HUES48 (cell line): ENCODE measurements at regions not wholly inside any gene's neighbourhood (a gene's known extent, or its start where the extent isn't known, plus 50 kb on each side); places are given as distances from the start of the nearest gene placed in this dataset.

Experiments used
- H3K27ac ChIP-seq: one replicate; pipeline ENCODE4 v1.7.0; 2013; ENCODE audit warnings: low read depth, low read length, inconsistent platforms
- H3K27me3 ChIP-seq: 2 replicates; pipeline ENCODE4 v1.6.1; 2013; ENCODE audit warnings: mild to moderate bottlenecking, low read length; ENCODE audit not compliant: control insufficient read depth, insufficient read depth
- H3K36me3 ChIP-seq: 2 replicates; pipeline ENCODE4 v1.6.1; 2013; ENCODE audit warnings: low read length; ENCODE audit not compliant: control insufficient read depth, insufficient read depth
- H3K4me1 ChIP-seq: 2 replicates; pipeline ENCODE4 v1.6.1; 2013; ENCODE audit warnings: mild to moderate bottlenecking, low read length; ENCODE audit not compliant: control insufficient read depth, insufficient read depth
- H3K4me3 ChIP-seq: 2 replicates; pipeline ENCODE4 v1.5.1; 2013; ENCODE audit warnings: mild to moderate bottlenecking, low read depth, low read length
- H3K9ac ChIP-seq: 2 replicates; pipeline ENCODE4 v1.6.1; 2013; ENCODE audit warnings: mild to moderate bottlenecking, low read depth, low read length, moderate library complexity
- H3K9me3 ChIP-seq: 2 replicates; pipeline ENCODE4 v1.6.1; 2013; ENCODE audit warnings: low read length; ENCODE audit not compliant: control insufficient read depth, insufficient read depth

- no peak overlapping the region for H3K4me3 ChIP-seq
- H3K9ac ChIP-seq: no peak overlapping the region
- H3K27ac ChIP-seq: no peak overlapping the region
- H3K4me1 ChIP-seq: no peaks in the 10 kb centered on the region
- H3K27me3 ChIP-seq: no peaks in the 10 kb centered on the region
- no peaks in the 10 kb centered on the region for H3K9me3 ChIP-seq
- H3K36me3 ChIP-seq: no peaks in the 10 kb centered on the region
These were observed 620.1 kb downstream of the MED13L start for GRCh38 chr12:115657081-115658013.

- no peak overlapping the region for H3K4me3 ChIP-seq
- no peaks in the 10 kb centered on the region for H3K27me3 ChIP-seq
- no peaks in the 10 kb centered on the region for H3K9me3 ChIP-seq
- H3K4me1 ChIP-seq: no peaks in the 10 kb centered on the region
- H3K9ac ChIP-seq: no peak overlapping the region
- H3K27ac ChIP-seq: no peak overlapping the region
- H3K36me3 ChIP-seq: no peaks in the 10 kb centered on the region
These were observed 627.5 kb downstream of the MED13L start for GRCh38 chr12:115650026-115650425.

GRCh38 chr12:115648463-115648862 lies 629.0 kb downstream of the MED13L start:
- Histone ChIP-seq H3K27ac (no peak overlapping the region), H3K4me3 (no peak overlapping the region), H3K9ac (no peak overlapping the region), H3K4me1 (no peaks in the 10 kb centered on the region), H3K36me3 (no peaks in the 10 kb centered on the region), H3K27me3 (no peaks in the 10 kb centered on the region), H3K9me3 (no peaks in the 10 kb centered on the region)

- Histone ChIP-seq H3K4me1 (no peaks in the 10 kb centered on the region), H3K27ac (no peak overlapping the region), H3K9me3 (no peaks in the 10 kb centered on the region), H3K4me3 (no peak overlapping the region), H3K36me3 (no peaks in the 10 kb centered on the region), H3K27me3 (no peaks in the 10 kb centered on the region), H3K9ac (no peak overlapping the region)
These were observed 631.3 kb downstream of the MED13L start for GRCh38 chr12:115646210-115646609.

- Histone ChIP-seq H3K9me3 (no peaks in the 10 kb centered on the region), H3K4me1 (peaks cover 14% of the 10 kb centered on the region), H3K27me3 (no peaks in the 10 kb centered on the region), H3K27ac (no peak overlapping the region), H3K4me3 (no peak overlapping the region), H3K9ac (no peak overlapping the region), H3K36me3 (no peaks in the 10 kb centered on the region)
These were observed 636.6 kb downstream of the MED13L start for GRCh38 chr12:115640929-115641328.

- H3K9ac ChIP-seq: no peak overlapping the region
- H3K4me3 ChIP-seq: no peak overlapping the region
- H3K4me1 ChIP-seq: peaks cover 14% of the 10 kb centered on the region
- H3K9me3 ChIP-seq: no peaks in the 10 kb centered on the region
- no peaks in the 10 kb centered on the region for H3K27me3 ChIP-seq
- no peaks in the 10 kb centered on the region for H3K36me3 ChIP-seq
- H3K27ac ChIP-seq: no peak overlapping the region
These were observed 637.9 kb downstream of the MED13L start for GRCh38 chr12:115639648-115640012.

GRCh38 chr12:115638733-115639647 lies 638.5 kb downstream of the MED13L start:
- Histone ChIP-seq H3K4me1 (peaks cover 14% of the 10 kb centered on the region), H3K27me3 (no peaks in the 10 kb centered on the region), H3K4me3 (no peak overlapping the region), H3K9ac (no peak overlapping the region), H3K9me3 (no peaks in the 10 kb centered on the region), H3K36me3 (no peaks in the 10 kb centered on the region), H3K27ac (no peak overlapping the region)

- Histone ChIP-seq H3K27ac (no peak overlapping the region), H3K9me3 (no peaks in the 10 kb centered on the region), H3K4me1 (peaks cover 14% of the 10 kb centered on the region), H3K36me3 (no peaks in the 10 kb centered on the region), H3K27me3 (no peaks in the 10 kb centered on the region), H3K4me3 (no peak overlapping the region), H3K9ac (no peak overlapping the region)
These were observed 640.9 kb downstream of the MED13L start for GRCh38 chr12:115636546-115636945.

GRCh38 chr12:115632308-115632707 lies 645.2 kb downstream of the MED13L start:
- no peaks in the 10 kb centered on the region for H3K27me3 ChIP-seq
- H3K36me3 ChIP-seq: no peaks in the 10 kb centered on the region
- no peaks in the 10 kb centered on the region for H3K4me1 ChIP-seq
- H3K27ac ChIP-seq: no peak overlapping the region
- H3K4me3 ChIP-seq: no peak overlapping the region
- H3K9ac ChIP-seq: no peak overlapping the region
- H3K9me3 ChIP-seq: no peaks in the 10 kb centered on the region

- H3K27me3 ChIP-seq: no peaks in the 10 kb centered on the region
- H3K4me1 ChIP-seq: no peaks in the 10 kb centered on the region
- no peak overlapping the region for H3K27ac ChIP-seq
These were observed 647.4 kb downstream of the MED13L start for GRCh38 chr12:115630136-115630535.

GRCh38 chr12:115626210-115626609 lies 651.3 kb downstream of the MED13L start:
- Histone ChIP-seq H3K4me1 (peaks cover 10% of the 10 kb centered on the region; the same call in 1 of the 2 replicates), H3K27me3 (no peaks in the 10 kb centered on the region), H3K27ac (no peak overlapping the region), H3K4me3 (no peak overlapping the region), H3K9me3 (no peaks in the 10 kb centered on the region), H3K36me3 (no peaks in the 10 kb centered on the region), H3K9ac (no peak overlapping the region)

More at GRCh38 chr12:115630136-115630535, 647.4 kb downstream of the MED13L start:
- Histone ChIP-seq H3K36me3 (no peaks in the 10 kb centered on the region), H3K4me3 (no peak overlapping the region), H3K9ac (no peak overlapping the region), H3K9me3 (no peaks in the 10 kb centered on the region)
